ENCODE measurements at regions not wholly inside any gene's neighbourhood (a gene's known extent, or its start where the extent isn't known, plus 50 kb on each side); places are given as distances from the start of the nearest gene placed in this dataset.

GRCh38 chr5:166916021-166916420 lies 1375.4 kb upstream of the WWC1 start:
- no peak for TF ChIP-seq CTCF (IDR thresholded peaks at IDR 0.05; ENCODE audit: extremely low read depth in 1 of 2, insufficient read depth in 1 of 2, low read depth in 1 of 2, low read length in 2 of 2)
- no peak for TF ChIP-seq EZH2 (IDR thresholded peaks at IDR 0.05; ENCODE audit: borderline replicate concordance, low read depth, low read length, severe bottlenecking)
- TF ChIP-seq POLR2A (IDR thresholded peaks at IDR 0.05; ENCODE audit: low read depth, low read length) = no peak
- no peak for TF ChIP-seq MAX (IDR thresholded peaks at IDR 0.05; ENCODE audit: insufficient read depth, insufficient read length)
- TF ChIP-seq POLR2AphosphoS5 (IDR thresholded peaks at IDR 0.05; ENCODE audit: insufficient read depth, low read depth, low read length) = no peak
- TF ChIP-seq FOS (IDR thresholded peaks at IDR 0.05; ENCODE audit: borderline replicate concordance, insufficient read depth, low read length) = no peak
- TF ChIP-seq MYC (IDR thresholded peaks at IDR 0.05; ENCODE audit: low read depth, low read length) = no peak

All from endothelial cell of umbilical vein (primary cell).